WI38 (cell line): ENCODE measurements at regions not wholly inside any gene's neighbourhood (a gene's known extent, or its start where the extent isn't known, plus 50 kb on each side); places are given as distances from the start of the nearest gene placed in this dataset.

Source experiments
- H3K4me3 ChIP-seq: 2 replicates; pipeline ENCODE4 v1.5.1; 2011; ENCODE audit warnings: low read depth, mild to moderate bottlenecking, control low read depth, low read length
- TF ChIP-seq, protein P1 (sequence below): IDR thresholded peaks from 2 replicates; pipeline ENCODE4 v1.5.1; 2012; ENCODE audit warnings: low read depth, mild to moderate bottlenecking, control low read depth, low read length

DNA sequence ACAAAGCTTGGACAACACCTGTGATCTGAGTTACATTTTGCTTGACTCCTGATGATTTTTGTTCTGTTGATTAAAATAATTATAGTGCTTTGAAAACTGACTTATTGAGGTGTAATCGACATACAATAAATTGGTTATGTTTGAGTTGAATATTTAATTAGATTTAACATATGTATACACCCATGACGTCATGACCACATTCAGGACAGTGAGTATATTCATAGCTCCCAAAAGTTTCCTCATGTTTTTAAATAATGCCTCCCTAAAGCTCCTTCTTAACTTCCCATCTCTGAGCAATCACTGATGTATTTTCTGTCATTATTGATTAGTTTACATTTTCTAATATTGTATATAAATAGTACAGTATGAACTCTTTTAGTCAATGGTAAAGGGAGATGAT is 801.2 kb downstream of the PDCD6IP start:
- TF ChIP-seq, protein P1, sequence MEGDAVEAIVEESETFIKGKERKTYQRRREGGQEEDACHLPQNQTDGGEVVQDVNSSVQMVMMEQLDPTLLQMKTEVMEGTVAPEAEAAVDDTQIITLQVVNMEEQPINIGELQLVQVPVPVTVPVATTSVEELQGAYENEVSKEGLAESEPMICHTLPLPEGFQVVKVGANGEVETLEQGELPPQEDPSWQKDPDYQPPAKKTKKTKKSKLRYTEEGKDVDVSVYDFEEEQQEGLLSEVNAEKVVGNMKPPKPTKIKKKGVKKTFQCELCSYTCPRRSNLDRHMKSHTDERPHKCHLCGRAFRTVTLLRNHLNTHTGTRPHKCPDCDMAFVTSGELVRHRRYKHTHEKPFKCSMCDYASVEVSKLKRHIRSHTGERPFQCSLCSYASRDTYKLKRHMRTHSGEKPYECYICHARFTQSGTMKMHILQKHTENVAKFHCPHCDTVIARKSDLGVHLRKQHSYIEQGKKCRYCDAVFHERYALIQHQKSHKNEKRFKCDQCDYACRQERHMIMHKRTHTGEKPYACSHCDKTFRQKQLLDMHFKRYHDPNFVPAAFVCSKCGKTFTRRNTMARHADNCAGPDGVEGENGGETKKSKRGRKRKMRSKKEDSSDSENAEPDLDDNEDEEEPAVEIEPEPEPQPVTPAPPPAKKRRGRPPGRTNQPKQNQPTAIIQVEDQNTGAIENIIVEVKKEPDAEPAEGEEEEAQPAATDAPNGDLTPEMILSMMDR = no peak
- H3K4me3 ChIP-seq = no peak overlapping the region

DNA sequence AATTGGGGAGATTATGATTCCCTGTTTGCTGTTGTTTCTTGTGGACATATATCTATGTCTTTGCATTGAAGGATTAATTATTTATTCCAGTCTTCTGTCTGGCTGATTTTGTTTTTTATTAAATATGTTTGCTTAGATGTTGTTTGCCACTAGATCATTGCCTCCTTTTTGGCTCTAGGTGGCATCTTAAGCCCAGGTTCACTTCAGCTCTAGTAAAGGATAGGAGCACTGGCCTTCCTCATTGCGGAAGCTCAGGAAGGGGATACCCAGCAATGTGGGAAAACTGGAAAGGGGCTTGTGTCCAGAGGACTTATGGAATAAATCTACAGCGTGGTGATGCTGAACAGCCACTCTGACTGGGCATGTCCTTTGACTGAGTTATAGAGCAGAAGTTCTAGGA is 821.6 kb downstream of the PDCD6IP start:
- no peak overlapping the region for H3K4me3 ChIP-seq
- TF ChIP-seq, protein P1 = no peak

DNA sequence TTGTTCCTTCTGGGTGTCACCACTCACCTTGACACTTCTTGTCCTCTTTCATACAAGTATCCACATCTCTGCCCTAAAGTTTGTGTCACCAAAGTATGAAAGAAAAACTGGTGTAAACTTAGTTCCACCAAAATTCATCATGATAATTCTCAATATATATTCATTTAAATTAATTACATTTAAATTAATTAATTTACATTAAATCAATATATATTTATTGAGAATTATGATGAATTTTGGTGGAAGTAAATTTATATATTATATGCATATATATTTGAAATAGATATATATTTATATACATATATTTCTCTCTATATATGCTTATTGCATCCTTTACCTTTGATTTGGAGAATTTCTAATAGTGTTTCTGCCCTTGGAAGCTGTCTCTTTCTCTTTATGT is 828.3 kb downstream of the PDCD6IP start:
- H3K4me3 ChIP-seq = no peak overlapping the region
- TF ChIP-seq, protein P1 = no peak

DNA sequence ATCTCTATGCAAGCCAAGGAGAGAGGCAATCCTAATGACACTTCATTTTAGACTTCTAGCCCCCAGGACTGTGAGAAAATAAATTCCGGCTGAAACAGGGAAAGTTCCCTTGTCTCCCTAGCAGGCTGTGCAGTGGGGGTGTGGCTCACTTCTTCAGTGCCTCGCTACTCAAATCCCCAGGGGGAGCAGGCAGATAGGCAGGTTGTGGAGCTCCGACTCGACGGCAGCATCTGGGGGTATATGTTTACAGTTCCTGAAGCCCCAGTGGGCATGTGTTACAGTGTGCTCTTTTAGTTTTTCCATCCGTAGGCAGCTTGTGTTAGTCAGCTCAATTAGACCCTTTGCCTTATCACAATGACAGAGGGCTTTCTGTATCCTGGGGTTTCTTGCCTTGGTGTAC is 836.5 kb downstream of the PDCD6IP start:
- TF ChIP-seq, protein P1 = no peak
- H3K4me3 ChIP-seq = no peak overlapping the region

DNA sequence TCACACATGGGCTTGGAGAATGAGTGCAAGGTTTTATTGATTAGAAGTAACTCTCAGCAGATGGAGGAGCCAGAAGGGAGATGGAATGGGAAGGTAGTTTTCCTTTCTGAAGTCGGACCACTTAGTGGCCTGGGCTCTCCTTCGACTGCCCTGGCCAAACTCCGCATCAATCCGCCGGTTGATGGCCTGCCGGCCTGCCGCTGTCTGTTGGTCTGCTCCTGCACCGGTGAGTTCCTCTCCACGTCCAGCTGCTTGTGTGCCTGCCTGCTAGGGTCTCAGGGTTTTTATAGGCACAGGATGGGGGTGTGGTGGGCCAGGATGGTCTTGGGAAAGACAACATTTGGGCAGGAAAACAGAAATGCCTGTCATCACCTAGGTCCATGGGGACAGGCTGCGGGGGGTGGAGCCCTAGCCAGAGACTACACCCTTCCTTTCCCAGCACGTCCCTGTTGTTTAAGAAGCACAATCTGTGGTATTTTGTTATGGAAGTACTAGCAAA is 837.0 kb downstream of the PDCD6IP start:
- no peak overlapping the region for H3K4me3 ChIP-seq
- TF ChIP-seq, protein P1 = no peak

DNA sequence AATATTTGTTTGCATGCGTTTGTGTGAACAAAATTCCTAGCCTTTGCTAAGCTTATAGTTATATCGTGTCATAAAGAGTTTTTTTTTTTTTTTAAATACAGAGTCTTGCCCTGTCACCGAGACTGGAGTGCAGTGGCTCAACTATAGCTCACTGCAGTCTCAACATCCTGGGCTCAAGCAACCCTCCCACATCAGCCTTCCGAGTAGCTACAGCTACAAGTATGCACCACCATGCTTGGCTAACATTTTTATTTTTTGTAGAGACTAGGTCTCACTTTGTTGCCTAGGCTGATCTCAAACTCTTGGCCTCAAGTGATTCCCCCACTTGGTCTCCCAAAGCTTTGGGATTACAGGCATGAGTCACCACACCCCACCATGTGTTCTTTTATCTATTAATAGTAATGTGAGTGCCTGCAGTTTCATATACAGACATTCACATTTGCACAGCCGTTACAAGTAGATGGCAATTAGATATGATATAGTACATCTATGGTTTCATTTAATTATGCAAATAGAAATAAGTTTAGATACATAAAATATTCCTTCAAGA is 848.6 kb downstream of the PDCD6IP start:
- TF ChIP-seq, protein P1 = no peak
- H3K4me3 ChIP-seq = no peak overlapping the region

DNA sequence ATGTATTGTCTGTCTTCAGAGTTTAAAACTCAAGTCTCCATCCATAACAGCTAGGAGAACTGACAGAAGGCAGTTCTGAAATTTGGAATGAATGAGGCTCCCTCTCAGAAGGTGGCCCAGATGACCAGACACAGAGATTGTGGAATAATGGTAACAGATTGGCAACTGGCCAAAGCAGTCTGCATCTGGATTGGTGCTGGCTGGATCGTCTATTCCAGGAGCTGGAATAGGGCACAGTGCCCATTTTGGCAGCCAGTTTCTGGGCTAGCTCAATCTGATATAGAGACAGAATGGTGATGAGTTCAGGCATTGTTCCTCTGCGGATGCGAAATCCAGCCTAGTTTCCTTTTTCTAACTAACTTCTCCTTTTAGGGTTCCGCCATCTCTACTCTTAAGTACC is 851.7 kb downstream of the PDCD6IP start:
- TF ChIP-seq, protein P1 = no peak
- H3K4me3 ChIP-seq = no peak overlapping the region
